ENCODE measurements at regions not wholly inside any gene's neighbourhood (a gene's known extent, or its start where the extent isn't known, plus 50 kb on each side); places are given as distances from the start of the nearest gene placed in this dataset.

DNA sequence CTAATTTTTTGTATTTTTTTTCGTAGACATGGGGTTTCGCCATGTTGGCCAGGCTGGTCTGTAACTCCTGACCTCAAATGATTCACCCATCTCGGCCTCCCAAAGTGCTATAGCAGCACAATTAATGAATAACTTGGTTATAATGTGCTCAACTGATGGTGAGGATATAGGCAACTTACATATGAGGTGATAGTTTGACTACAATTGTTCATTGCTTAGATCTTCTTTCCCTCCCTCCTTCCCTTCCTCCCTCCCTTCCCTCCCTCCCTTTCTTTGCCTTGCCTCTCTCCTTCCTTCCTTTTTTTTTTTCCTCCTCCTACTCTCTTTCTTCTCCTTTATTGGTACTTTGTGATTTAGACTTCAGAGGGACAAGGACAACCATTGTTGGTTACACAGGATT is 151.2 kb downstream of the RNF144B start:
- Histone ChIP-seq H4K8ac (ENCODE audit: low read depth in 2 of 2, low read length in 2 of 2) (no peak overlapping the region), H3K9ac (ENCODE audit: low read depth, low read length) (no peak overlapping the region), H2AK5ac (ENCODE audit: low read depth, low read length) (no peak overlapping the region), H3K9me3 (ENCODE audit: control insufficient read depth, insufficient read depth, low read length) (no peaks in the 10 kb centered on the region), H3K79me1 (ENCODE audit: low read depth in 1 of 2, low read length in 2 of 2) (no peaks in the 10 kb centered on the region), H2BK20ac (ENCODE audit: low read depth, low read length) (no peak overlapping the region), H3K18ac (ENCODE audit: low read depth, low read length) (no peak overlapping the region), H3K4me2 (ENCODE audit: low read depth, low read length) (no peak overlapping the region), H4K5ac (ENCODE audit: low read depth, low read length) (no peak overlapping the region), H2BK15ac (ENCODE audit: low read depth, low read length) (no peak overlapping the region), H2BK5ac (ENCODE audit: low read depth, low read length, poor library complexity, severe bottlenecking) (no peak overlapping the region), H4K20me1 (ENCODE audit: insufficient read depth, low read length) (no peaks in the 10 kb centered on the region), H3K27ac (ENCODE audit: insufficient read depth, low read length) (no peak overlapping the region), H3K36me3 (ENCODE audit: control insufficient read depth, insufficient read depth, low read length) (no peaks in the 10 kb centered on the region), H3K4me3 (ENCODE audit: insufficient read depth, low read depth, low read length) (no peak overlapping the region), H3K27me3 (ENCODE audit: control insufficient read depth, insufficient read depth, low read length) (peaks cover 9% of the 10 kb centered on the region), H3K23ac (ENCODE audit: low read depth, low read length) (no peak overlapping the region), H2AFZ (replicated peaks; ENCODE audit: low read length, poor library complexity) (no peak overlapping the region), H2BK120ac (ENCODE audit: low read depth, low read length) (no peak overlapping the region), H2AK9ac (replicated peaks; ENCODE audit: low read depth, low read length, poor library complexity) (no peak overlapping the region), H4K91ac (ENCODE audit: insufficient read depth, low read depth, low read length) (no peak overlapping the region), H3K4me1 (ENCODE audit: control insufficient read depth, insufficient read depth, low read length) (no peaks in the 10 kb centered on the region), H3K4ac (ENCODE audit: low read depth, low read length) (no peak overlapping the region), H3K56ac (ENCODE audit: extremely low read depth, insufficient read depth, low read length) (no peak overlapping the region), H3K14ac (replicated peaks; ENCODE audit: low read depth, low read length) (no peak overlapping the region), H3K9me1 (ENCODE audit: insufficient read depth, low read length) (no peaks in the 10 kb centered on the region)
- BruUV-seq (replicated peaks) = no TSS peak
- TF ChIP-seq CEBPB (IDR thresholded peaks at IDR 0.05; ENCODE audit: low read depth, low read length) = no peak
- no peak for TF ChIP-seq RCOR1 (IDR thresholded peaks at IDR 0.05; ENCODE audit: insufficient replicate concordance, low read length)
- TF ChIP-seq, protein P1, sequence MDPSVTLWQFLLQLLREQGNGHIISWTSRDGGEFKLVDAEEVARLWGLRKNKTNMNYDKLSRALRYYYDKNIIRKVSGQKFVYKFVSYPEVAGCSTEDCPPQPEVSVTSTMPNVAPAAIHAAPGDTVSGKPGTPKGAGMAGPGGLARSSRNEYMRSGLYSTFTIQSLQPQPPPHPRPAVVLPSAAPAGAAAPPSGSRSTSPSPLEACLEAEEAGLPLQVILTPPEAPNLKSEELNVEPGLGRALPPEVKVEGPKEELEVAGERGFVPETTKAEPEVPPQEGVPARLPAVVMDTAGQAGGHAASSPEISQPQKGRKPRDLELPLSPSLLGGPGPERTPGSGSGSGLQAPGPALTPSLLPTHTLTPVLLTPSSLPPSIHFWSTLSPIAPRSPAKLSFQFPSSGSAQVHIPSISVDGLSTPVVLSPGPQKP (IDR thresholded peaks at IDR 0.05; ENCODE audit: borderline replicate concordance, low read depth, low read length) = no peak
- no peak for TF ChIP-seq POLR2A (IDR thresholded peaks at IDR 0.05; ENCODE audit: low read depth, low read length)
- no peak for TF ChIP-seq RAD21 (IDR thresholded peaks at IDR 0.05; ENCODE audit: low read length)
- no peak for TF ChIP-seq FOS (IDR thresholded peaks at IDR 0.05; ENCODE audit: low read depth, low read length)
- no peak for TF ChIP-seq MXI1 (IDR thresholded peaks at IDR 0.05; ENCODE audit: borderline replicate concordance, low read depth, low read length)
- TF ChIP-seq MAZ (IDR thresholded peaks at IDR 0.05; ENCODE audit: borderline replicate concordance, low read depth, low read length) = no peak
- TF ChIP-seq MAFK (IDR thresholded peaks at IDR 0.05; ENCODE audit: low read depth, low read length) = no peak
- TF ChIP-seq BHLHE40 (IDR thresholded peaks at IDR 0.05; ENCODE audit: low read depth, low read length) = no peak
- no peak for DNase-seq
- dilution Hi-C loops (cut with HindIII; ENCODE audit: low sequenced_read_pairs, unreplicated experiment) = no loop called here
- no CpG with 5 or more reads among the region's 3 CpGs for WGBS, 2 experiments (ENCODE audit: extremely low coverage in 2 of 2, insufficient read length in 1 of 2)
- CTCF ChIA-PET = no interaction called here
- intact Hi-C loops (cut with micrococcal nuclease) = no loop called here
- in situ Hi-C loops (cut with MboI; ENCODE audit: low sequenced_read_pairs) = no loop called here
- POLR2A ChIA-PET (ENCODE audit: unreplicated experiment) = no interaction called here
- ATAC-seq (ENCODE audit: low read depth) = no peak

Measured in IMR-90 (cell line).